ENCODE measurements at regions not wholly inside any gene's neighbourhood (a gene's known extent, or its start where the extent isn't known, plus 50 kb on each side); places are given as distances from the start of the nearest gene placed in this dataset.

- FAIRE-seq (no peak), DNase-seq (ENCODE audit: insufficient read length, low spot score) (no peak)
- TF ChIP-seq TAF1 (IDR thresholded peaks at IDR 0.05; ENCODE audit: low read depth, low read length) (no peak), SPI1 (IDR thresholded peaks at IDR 0.05; ENCODE audit: low read depth, low read length) (no peak), POU2F2 (IDR thresholded peaks at IDR 0.05; ENCODE audit: low read depth, low read length) (no peak), POLR2A (IDR thresholded peaks at IDR 0.05; ENCODE audit: low read depth, low read length) (no peak), POLR2AphosphoS5 (IDR thresholded peaks at IDR 0.05; ENCODE audit: low read depth, low read length) (no peak), PAX5 (IDR thresholded peaks at IDR 0.05; ENCODE audit: insufficient read depth, low read length, severe bottlenecking) (no peak)
These were observed 411.0 kb upstream of the PCDH15 start for GRCh38 chr10:55212051-55212450.

GRCh38 chr10:55203874-55204273, 402.8 kb upstream of the PCDH15 start:
- DNase-seq (ENCODE audit: insufficient read length, low spot score), result no peak
- no peak for FAIRE-seq
- no peak for TF ChIP-seq POU2F2 (IDR thresholded peaks at IDR 0.05; ENCODE audit: low read depth, low read length)
- TF ChIP-seq POLR2A (IDR thresholded peaks at IDR 0.05; ENCODE audit: low read depth, low read length), result no peak

GRCh38 chr10:55203319-55203718, 402.3 kb upstream of the PCDH15 start:
- DNase-seq (ENCODE audit: insufficient read length, low spot score) (no peak), FAIRE-seq (no peak)
- no peak for TF ChIP-seq PAX5 (IDR thresholded peaks at IDR 0.05; ENCODE audit: insufficient read depth, low read length, severe bottlenecking)
- TF ChIP-seq POLR2A (IDR thresholded peaks at IDR 0.05; ENCODE audit: low read depth, low read length), result no peak
- no peak for TF ChIP-seq TAF1 (IDR thresholded peaks at IDR 0.05; ENCODE audit: low read depth, low read length)
- TF ChIP-seq SPI1 (IDR thresholded peaks at IDR 0.05; ENCODE audit: low read depth, low read length), result no peak
- TF ChIP-seq POLR2AphosphoS5 (IDR thresholded peaks at IDR 0.05; ENCODE audit: low read depth, low read length), result no peak
- TF ChIP-seq POU2F2 (IDR thresholded peaks at IDR 0.05; ENCODE audit: low read depth, low read length), result no peak

GRCh38 chr10:55200020-55200419, 399.0 kb upstream of the PCDH15 start:
- TF ChIP-seq POLR2AphosphoS5 (IDR thresholded peaks at IDR 0.05; ENCODE audit: low read depth, low read length) (no peak), POU2F2 (IDR thresholded peaks at IDR 0.05; ENCODE audit: low read depth, low read length) (no peak), PAX5 (IDR thresholded peaks at IDR 0.05; ENCODE audit: insufficient read depth, low read length, severe bottlenecking) (no peak), SPI1 (IDR thresholded peaks at IDR 0.05; ENCODE audit: low read depth, low read length) (no peak), TAF1 (IDR thresholded peaks at IDR 0.05; ENCODE audit: low read depth, low read length) (no peak), POLR2A (IDR thresholded peaks at IDR 0.05; ENCODE audit: low read depth, low read length) (no peak)
- DNase-seq (ENCODE audit: insufficient read length, low spot score), result no peak
- no peak for FAIRE-seq

GRCh38 chr10:55191236-55191860, 390.3 kb upstream of the PCDH15 start:
- TF ChIP-seq TAF1 (IDR thresholded peaks at IDR 0.05; ENCODE audit: low read depth, low read length), result no peak
- TF ChIP-seq PAX5 (IDR thresholded peaks at IDR 0.05; ENCODE audit: insufficient read depth, low read length, severe bottlenecking), result no peak
- TF ChIP-seq SPI1 (IDR thresholded peaks at IDR 0.05; ENCODE audit: low read depth, low read length), result no peak
- TF ChIP-seq POLR2AphosphoS5 (IDR thresholded peaks at IDR 0.05; ENCODE audit: low read depth, low read length), result no peak
- TF ChIP-seq POLR2A (IDR thresholded peaks at IDR 0.05; ENCODE audit: low read depth, low read length), result no peak
- TF ChIP-seq POU2F2 (IDR thresholded peaks at IDR 0.05; ENCODE audit: low read depth, low read length), result no peak
- no peak for DNase-seq (ENCODE audit: insufficient read length, low spot score)
- FAIRE-seq, result no peak

- FAIRE-seq (no peak), DNase-seq (ENCODE audit: insufficient read length, low spot score) (no peak)
- no peak for TF ChIP-seq SPI1 (IDR thresholded peaks at IDR 0.05; ENCODE audit: low read depth, low read length)
- no peak for TF ChIP-seq POLR2AphosphoS5 (IDR thresholded peaks at IDR 0.05; ENCODE audit: low read depth, low read length)
- no peak for TF ChIP-seq POLR2A (IDR thresholded peaks at IDR 0.05; ENCODE audit: low read depth, low read length)
- no peak for TF ChIP-seq TAF1 (IDR thresholded peaks at IDR 0.05; ENCODE audit: low read depth, low read length)
- no peak for TF ChIP-seq PAX5 (IDR thresholded peaks at IDR 0.05; ENCODE audit: insufficient read depth, low read length, severe bottlenecking)
- TF ChIP-seq POU2F2 (IDR thresholded peaks at IDR 0.05; ENCODE audit: low read depth, low read length), result no peak
These were observed 383.0 kb upstream of the PCDH15 start for GRCh38 chr10:55183993-55184392.

- FAIRE-seq (no peak), DNase-seq (ENCODE audit: insufficient read length, low spot score) (no peak)
- no peak for TF ChIP-seq POLR2A (IDR thresholded peaks at IDR 0.05; ENCODE audit: low read depth, low read length)
- TF ChIP-seq PAX5 (IDR thresholded peaks at IDR 0.05; ENCODE audit: insufficient read depth, low read length, severe bottlenecking), result no peak
- TF ChIP-seq TAF1 (IDR thresholded peaks at IDR 0.05; ENCODE audit: low read depth, low read length), result no peak
- no peak for TF ChIP-seq POU2F2 (IDR thresholded peaks at IDR 0.05; ENCODE audit: low read depth, low read length)
- no peak for TF ChIP-seq POLR2AphosphoS5 (IDR thresholded peaks at IDR 0.05; ENCODE audit: low read depth, low read length)
- TF ChIP-seq SPI1 (IDR thresholded peaks at IDR 0.05; ENCODE audit: low read depth, low read length), result no peak
These were observed 379.3 kb upstream of the PCDH15 start for GRCh38 chr10:55180357-55180756.

- TF ChIP-seq POLR2AphosphoS5 (IDR thresholded peaks at IDR 0.05; ENCODE audit: low read depth, low read length) (no peak), SPI1 (IDR thresholded peaks at IDR 0.05; ENCODE audit: low read depth, low read length) (no peak), TAF1 (IDR thresholded peaks at IDR 0.05; ENCODE audit: low read depth, low read length) (no peak), POLR2A (IDR thresholded peaks at IDR 0.05; ENCODE audit: low read depth, low read length) (no peak), PAX5 (IDR thresholded peaks at IDR 0.05; ENCODE audit: insufficient read depth, low read length, severe bottlenecking) (no peak), POU2F2 (IDR thresholded peaks at IDR 0.05; ENCODE audit: low read depth, low read length) (no peak)
- DNase-seq (ENCODE audit: insufficient read length, low spot score) (no peak), FAIRE-seq (no peak)
These were observed 373.4 kb upstream of the PCDH15 start for GRCh38 chr10:55174419-55174818.

- no peak for FAIRE-seq
- no peak for DNase-seq (ENCODE audit: insufficient read length, low spot score)
- TF ChIP-seq POU2F2 (IDR thresholded peaks at IDR 0.05; ENCODE audit: low read depth, low read length), result no peak
- TF ChIP-seq PAX5 (IDR thresholded peaks at IDR 0.05; ENCODE audit: insufficient read depth, low read length, severe bottlenecking), result no peak
- TF ChIP-seq SPI1 (IDR thresholded peaks at IDR 0.05; ENCODE audit: low read depth, low read length), result no peak
- no peak for TF ChIP-seq POLR2A (IDR thresholded peaks at IDR 0.05; ENCODE audit: low read depth, low read length)
- TF ChIP-seq TAF1 (IDR thresholded peaks at IDR 0.05; ENCODE audit: low read depth, low read length), result no peak
- TF ChIP-seq POLR2AphosphoS5 (IDR thresholded peaks at IDR 0.05; ENCODE audit: low read depth, low read length), result no peak
These were observed 368.5 kb upstream of the PCDH15 start for GRCh38 chr10:55169493-55169892.

- no peak for FAIRE-seq
- no peak for DNase-seq (ENCODE audit: insufficient read length, low spot score)
- TF ChIP-seq POLR2A (IDR thresholded peaks at IDR 0.05; ENCODE audit: low read depth, low read length) (no peak), SPI1 (IDR thresholded peaks at IDR 0.05; ENCODE audit: low read depth, low read length) (no peak), POU2F2 (IDR thresholded peaks at IDR 0.05; ENCODE audit: low read depth, low read length) (no peak), TAF1 (IDR thresholded peaks at IDR 0.05; ENCODE audit: low read depth, low read length) (no peak), POLR2AphosphoS5 (IDR thresholded peaks at IDR 0.05; ENCODE audit: low read depth, low read length) (no peak), PAX5 (IDR thresholded peaks at IDR 0.05; ENCODE audit: insufficient read depth, low read length, severe bottlenecking) (no peak)
These were observed 367.3 kb upstream of the PCDH15 start for GRCh38 chr10:55168343-55168742.
